ENCODE measurements at regions not wholly inside any gene's neighbourhood (a gene's known extent, or its start where the extent isn't known, plus 50 kb on each side); places are given as distances from the start of the nearest gene placed in this dataset.

DNA sequence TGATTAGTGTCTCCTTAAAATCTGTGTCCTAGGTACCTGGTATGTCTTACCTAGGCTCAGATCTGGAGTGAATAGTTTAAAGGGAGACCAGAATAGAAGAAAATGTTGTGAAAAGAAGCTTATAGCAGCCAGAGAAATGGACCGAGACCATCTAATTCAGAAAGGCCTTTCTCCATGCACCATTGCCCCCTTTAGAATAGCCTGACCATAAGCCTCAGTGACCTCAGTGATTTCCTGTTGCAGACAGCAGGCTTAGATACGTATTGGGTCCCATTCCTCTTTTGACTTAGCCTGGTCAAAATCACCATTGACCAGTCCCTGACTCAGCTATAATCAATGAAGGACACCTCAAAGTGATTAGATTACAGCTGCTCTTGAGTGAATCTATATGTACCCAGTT is 690.7 kb upstream of the KLHL29 start:
- no TSS peak for BruUV-seq (replicated peaks)
- H3K27me3 Mint-ChIP-seq (ENCODE audit: insufficient read depth, unreplicated experiment), result peaks cover 3% of the 10 kb centered on the region
- Histone ChIP-seq H3K36me3 (ENCODE audit: control insufficient read depth, insufficient read depth, low read length) (no peaks in the 10 kb centered on the region), H3K9me3 (no peaks in the 10 kb centered on the region), H3K4me1 (no peaks in the 10 kb centered on the region), H3K27me3 (replicated peaks; ENCODE audit: control insufficient read depth, insufficient read depth, low read length) (no peaks in the 10 kb centered on the region), H3K4me3 (ENCODE audit: low read depth, low read length) (no peak overlapping the region)
- H3K36me3 Mint-ChIP-seq (ENCODE audit: insufficient read depth, unreplicated experiment), result no peaks in the 10 kb centered on the region
- CTCF ChIA-PET, result no interaction called here
- TF ChIP-seq, protein P1, sequence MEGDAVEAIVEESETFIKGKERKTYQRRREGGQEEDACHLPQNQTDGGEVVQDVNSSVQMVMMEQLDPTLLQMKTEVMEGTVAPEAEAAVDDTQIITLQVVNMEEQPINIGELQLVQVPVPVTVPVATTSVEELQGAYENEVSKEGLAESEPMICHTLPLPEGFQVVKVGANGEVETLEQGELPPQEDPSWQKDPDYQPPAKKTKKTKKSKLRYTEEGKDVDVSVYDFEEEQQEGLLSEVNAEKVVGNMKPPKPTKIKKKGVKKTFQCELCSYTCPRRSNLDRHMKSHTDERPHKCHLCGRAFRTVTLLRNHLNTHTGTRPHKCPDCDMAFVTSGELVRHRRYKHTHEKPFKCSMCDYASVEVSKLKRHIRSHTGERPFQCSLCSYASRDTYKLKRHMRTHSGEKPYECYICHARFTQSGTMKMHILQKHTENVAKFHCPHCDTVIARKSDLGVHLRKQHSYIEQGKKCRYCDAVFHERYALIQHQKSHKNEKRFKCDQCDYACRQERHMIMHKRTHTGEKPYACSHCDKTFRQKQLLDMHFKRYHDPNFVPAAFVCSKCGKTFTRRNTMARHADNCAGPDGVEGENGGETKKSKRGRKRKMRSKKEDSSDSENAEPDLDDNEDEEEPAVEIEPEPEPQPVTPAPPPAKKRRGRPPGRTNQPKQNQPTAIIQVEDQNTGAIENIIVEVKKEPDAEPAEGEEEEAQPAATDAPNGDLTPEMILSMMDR (IDR thresholded peaks at IDR 0.05; ENCODE audit: insufficient read depth in 1 of 2, low read depth in 1 of 2, low read length in 1 of 2, severe bottlenecking in 1 of 2, unreplicated experiment in 1 of 2), result no peak
- H3K4me3 Mint-ChIP-seq (ENCODE audit: unreplicated experiment), result no peak overlapping the region
- POLR2A ChIA-PET, result no interaction called here
- no peak overlapping the region for H3K27ac Mint-ChIP-seq (ENCODE audit: unreplicated experiment)
- DNase-seq, result no peak
- intact Hi-C loops (cut with micrococcal nuclease; ENCODE audit: unreplicated experiment), result no loop called here
- no peaks in the 10 kb centered on the region for H3K4me1 Mint-ChIP-seq (ENCODE audit: low read depth, unreplicated experiment)
- H3K9me3 Mint-ChIP-seq (ENCODE audit: unreplicated experiment), result no peaks in the 10 kb centered on the region

DNA sequence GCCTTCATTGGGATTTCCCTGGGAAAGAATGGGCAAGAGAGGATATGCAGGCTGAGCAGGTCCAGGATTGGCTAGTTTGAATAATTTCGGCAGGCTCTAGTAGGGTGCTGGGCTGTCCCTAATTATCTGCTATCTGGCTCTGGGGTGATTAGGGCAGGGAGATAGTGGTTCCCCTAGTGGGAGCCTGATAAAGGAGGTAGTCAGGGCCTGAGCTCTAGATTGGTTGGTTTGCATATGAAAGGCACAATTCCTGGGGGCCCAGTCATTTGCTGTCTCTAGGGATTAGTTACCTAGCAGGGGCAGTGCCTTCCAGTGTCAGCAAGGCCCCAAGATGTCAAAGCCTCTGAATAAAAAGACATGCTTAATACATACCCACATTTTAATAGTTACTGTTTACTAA is 690.1 kb upstream of the KLHL29 start:
- no peaks in the 10 kb centered on the region for H3K36me3 Mint-ChIP-seq (ENCODE audit: insufficient read depth, unreplicated experiment)
- Histone ChIP-seq H3K36me3 (ENCODE audit: control insufficient read depth, insufficient read depth, low read length) (no peaks in the 10 kb centered on the region), H3K4me1 (no peaks in the 10 kb centered on the region), H3K9me3 (no peaks in the 10 kb centered on the region), H3K4me3 (ENCODE audit: low read depth, low read length) (no peak overlapping the region), H3K27me3 (replicated peaks; ENCODE audit: control insufficient read depth, insufficient read depth, low read length) (no peaks in the 10 kb centered on the region)
- no TSS peak for BruUV-seq (replicated peaks)
- no peak overlapping the region for H3K4me3 Mint-ChIP-seq (ENCODE audit: unreplicated experiment)
- no peak overlapping the region for H3K27ac Mint-ChIP-seq (ENCODE audit: unreplicated experiment)
- ChIA-PET POLR2A (no interaction called here), CTCF (no interaction called here)
- no peaks in the 10 kb centered on the region for H3K4me1 Mint-ChIP-seq (ENCODE audit: low read depth, unreplicated experiment)
- no peak for DNase-seq
- TF ChIP-seq, protein P1 (IDR thresholded peaks at IDR 0.05; ENCODE audit: insufficient read depth in 1 of 2, low read depth in 1 of 2, low read length in 1 of 2, severe bottlenecking in 1 of 2, unreplicated experiment in 1 of 2), result no peak
- H3K9me3 Mint-ChIP-seq (ENCODE audit: unreplicated experiment), result no peaks in the 10 kb centered on the region
- peaks cover 3% of the 10 kb centered on the region for H3K27me3 Mint-ChIP-seq (ENCODE audit: insufficient read depth, unreplicated experiment)
- intact Hi-C loops (cut with micrococcal nuclease; ENCODE audit: unreplicated experiment), result no loop called here

DNA sequence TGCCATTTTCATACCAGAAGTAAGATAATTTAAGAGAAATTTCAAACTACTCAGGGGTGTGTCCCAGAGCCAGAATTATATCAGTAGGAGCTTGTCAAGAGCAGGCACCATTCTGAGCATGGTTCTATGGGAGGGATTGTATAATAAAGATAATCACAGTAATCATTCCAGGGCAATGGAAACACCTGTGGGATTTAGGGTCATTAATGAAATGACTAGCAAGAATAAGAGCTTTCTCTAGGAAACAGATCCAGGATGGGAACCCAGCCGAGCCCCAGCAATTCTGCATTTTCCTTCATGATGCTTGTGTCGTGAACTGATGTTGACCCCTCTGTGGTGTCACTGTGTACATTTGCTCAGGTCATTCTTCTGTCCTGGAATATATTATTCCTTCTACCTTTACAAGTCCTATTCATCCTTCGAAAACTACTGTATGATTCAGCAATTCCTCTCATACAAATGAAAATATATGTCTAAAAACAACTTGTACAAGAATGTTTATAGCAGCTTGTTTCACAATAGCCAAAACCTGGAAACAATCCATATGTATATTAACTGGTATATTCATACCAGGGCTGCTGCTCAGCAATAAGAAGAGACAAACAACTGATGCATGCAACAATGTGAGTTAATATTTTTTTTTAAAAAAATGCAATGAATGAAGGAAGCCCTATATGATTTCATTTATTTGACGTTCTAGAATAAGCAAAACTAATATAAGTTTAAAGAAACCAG is 687.8 kb upstream of the KLHL29 start:
- Histone ChIP-seq H3K4me3 (ENCODE audit: low read depth, low read length) (no peak overlapping the region), H3K27me3 (replicated peaks; ENCODE audit: control insufficient read depth, insufficient read depth, low read length) (no peaks in the 10 kb centered on the region), H3K36me3 (ENCODE audit: control insufficient read depth, insufficient read depth, low read length) (no peaks in the 10 kb centered on the region), H3K9me3 (no peaks in the 10 kb centered on the region), H3K4me1 (no peaks in the 10 kb centered on the region)
- Mint-ChIP-seq H3K4me3 (ENCODE audit: unreplicated experiment) (no peak overlapping the region), H3K4me1 (ENCODE audit: low read depth, unreplicated experiment) (no peaks in the 10 kb centered on the region), H3K27me3 (ENCODE audit: insufficient read depth, unreplicated experiment) (no peaks in the 10 kb centered on the region), H3K36me3 (ENCODE audit: insufficient read depth, unreplicated experiment) (no peaks in the 10 kb centered on the region), H3K9me3 (ENCODE audit: unreplicated experiment) (no peaks in the 10 kb centered on the region), H3K27ac (ENCODE audit: unreplicated experiment) (no peak overlapping the region)
- ChIA-PET POLR2A (no interaction called here), CTCF (interaction anchor here (0.5 kb wide), 1 partner anchor 182 kb away, joined by 3 read pairs; no protein-coding TSS in a partner anchor)
- no peak for DNase-seq
- BruUV-seq (replicated peaks), result no TSS peak
- intact Hi-C loops (cut with micrococcal nuclease; ENCODE audit: unreplicated experiment), result no loop called here
- TF ChIP-seq, protein P1 (IDR thresholded peaks at IDR 0.05; ENCODE audit: insufficient read depth in 1 of 2, low read depth in 1 of 2, low read length in 1 of 2, severe bottlenecking in 1 of 2, unreplicated experiment in 1 of 2), result no peak

All from Caco-2 (cell line).